ENCODE measurements at regions not wholly inside any gene's neighbourhood (a gene's known extent, or its start where the extent isn't known, plus 50 kb on each side); places are given as distances from the start of the nearest gene placed in this dataset.

GRCh38 chr6:30272032-30272431 is 54.7 kb upstream of the TRIM39 start:
- no peak for DNase-seq

- no peak for DNase-seq
Observed at GRCh38 chr6:30267423-30267822, 54.2 kb upstream of the TRIM26 start.

- no peak for DNase-seq
Observed at GRCh38 chr6:30265594-30265993, 52.4 kb upstream of the TRIM26 start.

GRCh38 chr6:30265181-30265580 is 52.0 kb upstream of the TRIM26 start:
- DNase-seq: no peak

GRCh38 chr6:30264743-30265142 is 51.5 kb upstream of the TRIM26 start:
- no peak for DNase-seq

- DNase-seq: peak; percentile 34
Observed at GRCh38 chr6:30263734-30264133, 50.5 kb upstream of the TRIM26 start.

Data from NCI-H69 (cell line).